Mammary epithelial cell (primary cell): ENCODE measurements at regions not wholly inside any gene's neighbourhood (a gene's known extent, or its start where the extent isn't known, plus 50 kb on each side); places are given as distances from the start of the nearest gene placed in this dataset.

Experiments used
- CTCF ChIP-seq, 2 donors: IDR thresholded peaks in 1 of 2; conservative IDR thresholded peaks in 1 of 2; 2 replicates each; pipeline ENCODE4 v1.5.1; 2011 to 2012; ENCODE audit warnings: inconsistent platforms in 2 of 2, low read length in 2 of 2, mild to moderate bottlenecking in 2 of 2, control low read depth in 1 of 2, low read depth in 1 of 2; ENCODE audit not compliant: insufficient read depth in 1 of 2; ENCODE audit errors: extremely low read depth in 1 of 2
- EZH2 ChIP-seq: IDR thresholded peaks from 2 replicates; pipeline ENCODE4 v1.6.1; 2012; ENCODE audit warnings: low read length, inconsistent platforms, borderline replicate concordance

DNA sequence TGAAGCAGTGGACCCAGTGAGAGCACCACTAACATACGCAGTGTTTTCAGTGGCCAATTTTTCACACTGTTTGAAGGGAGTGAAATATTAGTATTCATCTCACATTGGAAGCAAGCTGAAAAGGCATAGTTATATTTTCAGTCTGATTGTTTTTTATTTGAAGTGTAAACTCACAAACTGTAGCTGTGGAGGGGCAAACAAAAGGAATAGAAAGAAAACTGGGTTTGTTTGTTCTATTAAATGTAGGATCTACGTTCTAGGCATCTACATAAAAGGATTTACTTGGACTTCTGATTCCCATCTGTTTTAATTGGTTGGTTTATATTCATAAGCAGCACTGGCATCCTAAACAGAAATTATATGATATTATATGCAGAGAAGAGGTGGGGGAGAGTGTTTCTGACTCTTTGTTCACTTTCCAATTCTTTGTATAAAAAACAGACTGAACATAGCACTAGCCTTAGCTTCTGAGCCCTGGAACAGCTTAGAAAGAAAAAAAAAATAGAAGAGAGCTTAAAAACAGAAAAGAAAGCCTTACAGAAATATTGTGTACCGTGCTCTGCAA, 447.8 kb upstream of the KCND2 start:
- TF ChIP-seq CTCF (conservative IDR thresholded peaks at IDR 0.05 in 1 of 2, IDR thresholded peaks at IDR 0.05 in 1 of 2; ENCODE audit: extremely low read depth in 1 of 2, insufficient read depth in 1 of 2, low read depth in 1 of 2, low read length in 2 of 2) (no peak), EZH2 (no peak)
